ENCODE measurements at regions not wholly inside any gene's neighbourhood (a gene's known extent, or its start where the extent isn't known, plus 50 kb on each side); places are given as distances from the start of the nearest gene placed in this dataset.

- Histone ChIP-seq H3K9me3 (replicated peaks; ENCODE audit: insufficient read depth, low read length) (no peaks in the 10 kb centered on the region), H4K20me1 (ENCODE audit: insufficient read depth, low read length) (no peaks in the 10 kb centered on the region), H3K9me2 (replicated peaks; ENCODE audit: insufficient read depth, low read length) (no peaks in the 10 kb centered on the region), H3K4me3 (ENCODE audit: low read length) (no peak overlapping the region), H3K9ac (ENCODE audit: low read length) (no peak overlapping the region), H3K27me3 (replicated peaks; ENCODE audit: insufficient read depth, low read length) (no peaks in the 10 kb centered on the region), H3K36me3 (replicated peaks; ENCODE audit: insufficient read depth, low read length) (no peaks in the 10 kb centered on the region), H2AFZ (ENCODE audit: low read length) (no peak overlapping the region), H3F3A (ENCODE audit: insufficient read depth, low read length) (no peaks in the 10 kb centered on the region), H3K27ac (ENCODE audit: low read length) (no peak overlapping the region), H3K4me1 (ENCODE audit: low read length) (no peaks in the 10 kb centered on the region), H3K4me2 (ENCODE audit: low read depth, low read length) (no peak overlapping the region), H3K79me2 (ENCODE audit: low read length) (no peaks in the 10 kb centered on the region)
- TF ChIP-seq EZH2 (optimal IDR thresholded peaks at IDR 0.05; ENCODE audit: low read depth, low read length) (no peak), CTCF (IDR thresholded peaks at IDR 0.05; ENCODE audit: low read length) (no peak), EZH2phosphoT487 (IDR thresholded peaks at IDR 0.05; ENCODE audit: low read length) (no peak)
- DNase-seq = no peak
Observed at GRCh38 chr12:65748332-65748731, 76.0 kb upstream of the HMGA2 start.

GRCh38 chr12:65754290-65754689, 70.0 kb upstream of the HMGA2 start:
- Histone ChIP-seq H3K27ac (ENCODE audit: low read length) (no peak overlapping the region), H3F3A (ENCODE audit: insufficient read depth, low read length) (no peaks in the 10 kb centered on the region), H4K20me1 (ENCODE audit: insufficient read depth, low read length) (no peaks in the 10 kb centered on the region), H3K4me1 (ENCODE audit: low read length) (no peaks in the 10 kb centered on the region), H3K27me3 (replicated peaks; ENCODE audit: insufficient read depth, low read length) (no peaks in the 10 kb centered on the region), H2AFZ (ENCODE audit: low read length) (no peak overlapping the region), H3K4me3 (ENCODE audit: low read length) (no peak overlapping the region), H3K4me2 (ENCODE audit: low read depth, low read length) (no peak overlapping the region), H3K9me3 (replicated peaks; ENCODE audit: insufficient read depth, low read length) (no peaks in the 10 kb centered on the region), H3K9ac (ENCODE audit: low read length) (no peak overlapping the region), H3K9me2 (replicated peaks; ENCODE audit: insufficient read depth, low read length) (no peaks in the 10 kb centered on the region), H3K36me3 (replicated peaks; ENCODE audit: insufficient read depth, low read length) (no peaks in the 10 kb centered on the region), H3K79me2 (ENCODE audit: low read length) (no peaks in the 10 kb centered on the region)
- no peak for DNase-seq
- TF ChIP-seq EZH2 (optimal IDR thresholded peaks at IDR 0.05; ENCODE audit: low read depth, low read length) = no peak
- TF ChIP-seq EZH2phosphoT487 (IDR thresholded peaks at IDR 0.05; ENCODE audit: low read length) = no peak
- no peak for TF ChIP-seq CTCF (IDR thresholded peaks at IDR 0.05; ENCODE audit: low read length)

DNA sequence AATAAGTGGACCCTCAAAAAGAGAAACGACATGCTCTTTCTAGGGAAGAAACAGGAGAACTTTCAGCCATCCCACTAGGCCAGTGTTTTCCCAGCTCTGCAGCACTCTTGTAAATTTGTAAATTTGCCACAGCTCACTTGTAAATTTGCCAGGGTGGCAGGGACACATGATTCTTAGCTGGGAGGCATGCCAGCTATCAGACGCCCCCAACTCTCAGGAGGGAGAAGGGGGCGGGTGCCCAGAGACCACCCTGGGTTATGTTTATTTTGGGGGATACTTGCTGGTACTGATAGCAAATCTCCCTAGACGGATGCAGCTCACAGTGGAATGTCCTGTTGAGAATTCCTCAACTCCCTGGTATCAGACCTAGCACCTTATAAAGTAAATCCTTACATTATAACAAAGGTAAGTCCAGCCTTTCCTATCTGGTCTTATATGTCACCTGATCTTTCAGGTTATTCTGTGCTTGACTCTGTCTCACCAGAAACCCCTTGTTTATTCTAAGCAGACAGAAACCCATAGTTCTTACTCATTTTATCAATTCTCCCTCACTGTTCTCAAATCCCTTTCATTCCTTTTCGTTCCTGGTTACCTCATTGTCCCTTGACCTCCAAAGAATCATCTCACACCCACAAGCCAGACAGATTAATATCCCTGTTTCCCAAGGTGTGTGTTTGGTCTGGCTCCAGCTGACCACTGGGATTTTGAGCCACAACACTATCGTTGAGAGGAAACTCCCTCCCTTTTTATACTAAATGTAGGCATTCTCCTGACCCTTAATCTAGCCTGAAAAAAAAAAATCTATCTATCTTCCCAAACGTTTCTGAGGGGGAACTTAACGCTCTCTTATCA, 69.3 kb upstream of the HMGA2 start:
- Histone ChIP-seq H3K4me2 (ENCODE audit: low read depth, low read length) (no peak overlapping the region), H3K27me3 (replicated peaks; ENCODE audit: insufficient read depth, low read length) (no peaks in the 10 kb centered on the region), H3K79me2 (ENCODE audit: low read length) (no peaks in the 10 kb centered on the region), H3F3A (ENCODE audit: insufficient read depth, low read length) (no peaks in the 10 kb centered on the region), H2AFZ (ENCODE audit: low read length) (no peak overlapping the region), H3K4me1 (ENCODE audit: low read length) (no peaks in the 10 kb centered on the region), H3K4me3 (ENCODE audit: low read length) (no peak overlapping the region), H4K20me1 (ENCODE audit: insufficient read depth, low read length) (no peaks in the 10 kb centered on the region), H3K9me2 (replicated peaks; ENCODE audit: insufficient read depth, low read length) (no peaks in the 10 kb centered on the region), H3K27ac (ENCODE audit: low read length) (no peak overlapping the region), H3K9ac (ENCODE audit: low read length) (no peak overlapping the region), H3K9me3 (replicated peaks; ENCODE audit: insufficient read depth, low read length) (no peaks in the 10 kb centered on the region), H3K36me3 (replicated peaks; ENCODE audit: insufficient read depth, low read length) (no peaks in the 10 kb centered on the region)
- DNase-seq = no peak
- TF ChIP-seq CTCF (IDR thresholded peaks at IDR 0.05; ENCODE audit: low read length) = no peak
- no peak for TF ChIP-seq EZH2phosphoT487 (IDR thresholded peaks at IDR 0.05; ENCODE audit: low read length)
- no peak for TF ChIP-seq EZH2 (optimal IDR thresholded peaks at IDR 0.05; ENCODE audit: low read depth, low read length)

Data from MM.1S (cell line).